CD14-positive monocyte (primary cell): ENCODE measurements at regions not wholly inside any gene's neighbourhood (a gene's known extent, or its start where the extent isn't known, plus 50 kb on each side); places are given as distances from the start of the nearest gene placed in this dataset.

ENCODE experiments used
- DNase-seq, 3 donors: peaks; one replicate each; pipeline ENCODE4 v3.0.0-alpha.2; 2011 to 2022
- H2AFZ ChIP-seq: 2 replicates; pipeline ENCODE4 v1.6.0; 2012; ENCODE audit warnings: mild to moderate bottlenecking, low read depth, low read length, inconsistent platforms; ENCODE audit not compliant: insufficient read depth, poor library complexity, severe bottlenecking
- H3K27ac ChIP-seq, 2 donors: 1 replicate in 1 of 2; 2 replicates in 1 of 2; pipeline ENCODE4 v1.5.1; 2012 to 2013; ENCODE audit warnings: low read length in 2 of 2, control low read depth in 1 of 2, inconsistent platforms in 1 of 2, low read depth in 1 of 2, mild to moderate bottlenecking in 1 of 2
- H3K27me3 ChIP-seq, 2 donors: one replicate each; pipeline versions ENCODE4 v1.6.0 to v1.6.1; 2011 to 2013; ENCODE audit warnings: low read length in 2 of 2; ENCODE audit not compliant: control insufficient read depth in 2 of 2, insufficient read depth in 2 of 2
- H3K36me3 ChIP-seq, 2 donors: replicated peaks in 1 of 2; 1 replicate in 1 of 2; 2 replicates in 1 of 2; pipeline versions ENCODE4 v1.5.1 to v1.6.1; 2012 to 2013; ENCODE audit warnings: low read length in 2 of 2, control low read depth in 1 of 2, inconsistent platforms in 1 of 2, mild to moderate bottlenecking in 1 of 2; ENCODE audit not compliant: insufficient read depth in 2 of 2, control insufficient read depth in 1 of 2
- H3K4me1 ChIP-seq, 2 donors: 1 replicate in 1 of 2; 2 replicates in 1 of 2; pipeline versions ENCODE4 v1.5.1 to v1.6.1; 2012 to 2013; ENCODE audit warnings: low read length in 2 of 2, control low read depth in 1 of 2, inconsistent platforms in 1 of 2, mild to moderate bottlenecking in 1 of 2, moderate library complexity in 1 of 2; ENCODE audit not compliant: insufficient read depth in 2 of 2, control insufficient read depth in 1 of 2
- H3K4me2 ChIP-seq: replicated peaks from 2 replicates; pipeline ENCODE3; 2012; ENCODE audit warnings: low read length, moderate library complexity, mild to moderate bottlenecking; ENCODE audit not compliant: poor library complexity, severe bottlenecking; ENCODE audit errors: extremely low read depth
- H3K4me3 ChIP-seq, 3 experiments: fragments of 200-600 bp in 1 of 3; sonication (generic) in 1 of 3; replicated peaks in 1 of 3; 1 replicate in 2 of 3; 2 replicates in 1 of 3; pipeline ENCODE4 v1.5.1; 2011 to 2013; ENCODE audit warnings: low read length in 3 of 3, mild to moderate bottlenecking in 3 of 3, control low read depth in 2 of 3, low read depth in 2 of 3, inconsistent platforms in 1 of 3, moderate library complexity in 1 of 3
- H3K79me2 ChIP-seq: 2 replicates; pipeline ENCODE4 v1.6.0; 2012; ENCODE audit warnings: mild to moderate bottlenecking, control low read depth, inconsistent platforms, low read length, moderate library complexity; ENCODE audit not compliant: insufficient read depth
- H3K9ac ChIP-seq: 2 replicates; pipeline ENCODE4 v1.6.0; 2017; ENCODE audit warnings: low read length, mild to moderate bottlenecking; ENCODE audit not compliant: insufficient read depth, poor library complexity, severe bottlenecking
- H3K9me3 ChIP-seq, 2 donors: replicated peaks in 1 of 2; 1 replicate in 1 of 2; 2 replicates in 1 of 2; pipeline versions ENCODE4 v1.5.1 to v1.6.1; 2012 to 2013; ENCODE audit warnings: low read length in 2 of 2, control low read depth in 1 of 2; ENCODE audit not compliant: control insufficient read depth in 1 of 2, insufficient read depth in 1 of 2
- H4K20me1 ChIP-seq: 2 replicates; pipeline ENCODE4 v1.6.0; 2012; ENCODE audit warnings: mild to moderate bottlenecking, low read length, control low read depth, moderate library complexity; ENCODE audit not compliant: insufficient read depth
- H3K27ac Mint-ChIP-seq, 7 donors: one replicate each; pipeline ENCODE4 v1.8.0; 2020; ENCODE audit warnings: mild to moderate bottlenecking in 7 of 7, mixed read lengths in 7 of 7, moderate library complexity in 6 of 7, inconsistent platforms in 2 of 7
- H3K27me3 Mint-ChIP-seq, 3 donors: one replicate each; pipeline ENCODE4 v1.8.0; 2021 to 2022; ENCODE audit warnings: low read depth in 3 of 3, mild to moderate bottlenecking in 3 of 3, mixed read lengths in 3 of 3, moderate library complexity in 3 of 3, inconsistent platforms in 1 of 3
- H3K36me3 Mint-ChIP-seq, 2 donors: one replicate each; pipeline ENCODE4 v1.8.0; 2020; ENCODE audit warnings: mixed read lengths in 2 of 2, inconsistent platforms in 1 of 2, mild to moderate bottlenecking in 1 of 2
- H3K4me1 Mint-ChIP-seq: one replicate; pipeline ENCODE4 v1.8.0; 2020; ENCODE audit warnings: mild to moderate bottlenecking, mixed read lengths
- H3K4me3 Mint-ChIP-seq, 2 donors: one replicate each; pipeline ENCODE4 v1.8.0; 2020; ENCODE audit warnings: mild to moderate bottlenecking in 2 of 2, mixed read lengths in 2 of 2, moderate library complexity in 1 of 2
- H3K9me3 Mint-ChIP-seq, 7 donors: one replicate each; pipeline ENCODE4 v1.8.0; 2020 to 2022; ENCODE audit warnings: mixed read lengths in 7 of 7, mild to moderate bottlenecking in 6 of 7, moderate library complexity in 6 of 7, inconsistent platforms in 2 of 7
- WGBS: methylation state at CpG from one replicate; pipeline ENCODE4 v1.1.5; 2013; ENCODE audit warnings: missing lambda C conversion rate; ENCODE audit not compliant: insufficient coverage; 5-methylcytosine and 5-hydroxymethylcytosine counted together
- intact Hi-C, 2 donors: fragments of 100-400 bp; cut with micrococcal nuclease; formaldehyde crosslinking; loops; one replicate each; pipeline versions ENCODE4 v1.15.0 to v1.15.1; 2023
- TF ChIP-seq, protein P1 (sequence below): fragments of 200-600 bp; IDR thresholded peaks from one replicate; pipeline ENCODE4 v1.8.0; 2022; ENCODE audit warnings: antibody characterized with exemption, mild to moderate bottlenecking

DNA sequence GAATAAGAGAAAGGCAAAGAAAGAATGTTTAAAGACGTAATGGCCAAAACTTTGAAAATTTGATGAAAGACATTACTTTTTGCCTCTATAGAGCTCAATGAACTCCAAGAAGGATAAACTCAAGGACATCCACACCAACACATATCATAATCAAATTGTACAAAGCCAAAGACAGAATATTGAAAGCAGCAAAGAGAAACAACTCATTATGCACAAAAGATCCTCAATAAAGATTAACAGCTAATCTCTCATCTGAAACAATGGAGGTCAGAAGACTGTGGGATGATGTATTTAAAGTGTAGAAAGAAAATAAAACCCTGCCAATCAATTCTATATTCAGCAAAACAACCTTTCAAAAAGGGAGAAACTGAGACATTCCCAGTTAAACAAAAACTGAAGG, 129.1 kb upstream of the TEX13D start:
- no peaks in the 10 kb centered on the region for H3K4me1 ChIP-seq
- intact Hi-C loops: no loop called here
- TF ChIP-seq, protein P1, sequence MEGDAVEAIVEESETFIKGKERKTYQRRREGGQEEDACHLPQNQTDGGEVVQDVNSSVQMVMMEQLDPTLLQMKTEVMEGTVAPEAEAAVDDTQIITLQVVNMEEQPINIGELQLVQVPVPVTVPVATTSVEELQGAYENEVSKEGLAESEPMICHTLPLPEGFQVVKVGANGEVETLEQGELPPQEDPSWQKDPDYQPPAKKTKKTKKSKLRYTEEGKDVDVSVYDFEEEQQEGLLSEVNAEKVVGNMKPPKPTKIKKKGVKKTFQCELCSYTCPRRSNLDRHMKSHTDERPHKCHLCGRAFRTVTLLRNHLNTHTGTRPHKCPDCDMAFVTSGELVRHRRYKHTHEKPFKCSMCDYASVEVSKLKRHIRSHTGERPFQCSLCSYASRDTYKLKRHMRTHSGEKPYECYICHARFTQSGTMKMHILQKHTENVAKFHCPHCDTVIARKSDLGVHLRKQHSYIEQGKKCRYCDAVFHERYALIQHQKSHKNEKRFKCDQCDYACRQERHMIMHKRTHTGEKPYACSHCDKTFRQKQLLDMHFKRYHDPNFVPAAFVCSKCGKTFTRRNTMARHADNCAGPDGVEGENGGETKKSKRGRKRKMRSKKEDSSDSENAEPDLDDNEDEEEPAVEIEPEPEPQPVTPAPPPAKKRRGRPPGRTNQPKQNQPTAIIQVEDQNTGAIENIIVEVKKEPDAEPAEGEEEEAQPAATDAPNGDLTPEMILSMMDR: no peak
- no peak overlapping the region for H3K27ac Mint-ChIP-seq
- peaks cover 3 to 12% (median 9%) of the 10 kb centered on the region in 7 donors for H3K9me3 Mint-ChIP-seq
- H3K4me2 ChIP-seq: no peak overlapping the region
- H4K20me1 ChIP-seq: no peaks in the 10 kb centered on the region
- peaks cover 0 to 1% of the 10 kb centered on the region in 2 donors for H3K36me3 Mint-ChIP-seq
- H3K9me3 ChIP-seq: no peaks in the 10 kb centered on the region
- no peaks in the 10 kb centered on the region for H3K36me3 ChIP-seq
- no peak overlapping the region for H3K4me3 Mint-ChIP-seq
- no peaks in the 10 kb centered on the region for H3K4me1 Mint-ChIP-seq
- H3K27ac ChIP-seq: no peak overlapping the region
- no CpG with 5 or more reads among the region's 1 CpG for WGBS
- no peaks in the 10 kb centered on the region for H3K27me3 ChIP-seq
- DNase-seq: no peak
- no peaks in the 10 kb centered on the region for H3K27me3 Mint-ChIP-seq
- H3K4me3 ChIP-seq: no peak overlapping the region
- H3K79me2 ChIP-seq: no peaks in the 10 kb centered on the region
- H2AFZ ChIP-seq: no peak overlapping the region
- no peak overlapping the region for H3K9ac ChIP-seq

DNA sequence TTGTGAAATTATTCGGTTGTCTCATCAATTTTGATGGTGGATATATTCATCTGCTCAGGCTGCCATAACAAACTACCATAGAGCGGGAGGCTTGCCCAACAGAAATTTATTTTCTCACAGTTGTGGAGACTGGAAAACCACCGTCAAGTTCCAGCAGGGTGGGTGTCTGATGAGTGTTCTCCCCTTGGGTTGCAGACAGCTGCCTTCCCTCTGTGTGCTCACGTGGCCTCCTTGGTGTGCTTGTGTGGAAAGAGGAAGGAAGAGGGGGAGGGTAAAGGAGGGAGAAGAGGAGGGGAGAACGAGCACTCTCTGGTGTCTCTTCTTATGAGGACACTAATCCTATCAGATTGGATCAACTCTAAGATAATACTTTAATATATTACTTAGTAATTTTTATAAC, 123.8 kb upstream of the TEX13D start:
- intact Hi-C loops: no loop called here
- H3K79me2 ChIP-seq: no peaks in the 10 kb centered on the region
- no peak overlapping the region for H2AFZ ChIP-seq
- H3K4me2 ChIP-seq: no peak overlapping the region
- no peaks in the 10 kb centered on the region for H3K27me3 ChIP-seq
- no peaks in the 10 kb centered on the region for H4K20me1 ChIP-seq
- H3K4me3 ChIP-seq: peak overlapping the region in 1 of 3 experiments; percentile 25
- no CpG with 5 or more reads among the region's 5 CpGs for WGBS
- no peaks in the 10 kb centered on the region for H3K36me3 Mint-ChIP-seq
- H3K9ac ChIP-seq: no peak overlapping the region
- H3K36me3 ChIP-seq: no peaks in the 10 kb centered on the region
- peak overlapping the region in 1 of 7 donors; percentile 21 for H3K27ac Mint-ChIP-seq
- H3K9me3 ChIP-seq: no peaks in the 10 kb centered on the region
- H3K4me1 Mint-ChIP-seq: peaks cover 16% of the 10 kb centered on the region
- TF ChIP-seq, protein P1: no peak
- peak; percentile 16 to 48 (median 27) for DNase-seq
- H3K4me1 ChIP-seq: peaks cover 8 to 12% of the 10 kb centered on the region in 2 donors
- H3K27me3 Mint-ChIP-seq: no peaks in the 10 kb centered on the region
- peak overlapping the region; percentile 31 to 83 for H3K4me3 Mint-ChIP-seq
- peaks cover 0 to 3% (median 2%) of the 10 kb centered on the region in 7 donors for H3K9me3 Mint-ChIP-seq
- H3K27ac ChIP-seq: no peak overlapping the region
